CD4-positive, alpha-beta T cell (primary cell): ENCODE measurements at regions not wholly inside any gene's neighbourhood (a gene's known extent, or its start where the extent isn't known, plus 50 kb on each side); places are given as distances from the start of the nearest gene placed in this dataset.

Experiments used
- ATAC-seq: fragments of 200-7000 bp; cut with Tn5 transposase; one replicate; pipeline ENCODE4 v1.10.0; 2022; ENCODE audit warnings: mild to moderate bottlenecking; ENCODE audit not compliant: poor library complexity
- CTCF ChIA-PET: fragments of 350-600 bp; sonication (Branson Sonifier 250); formaldehyde crosslinking; loops from one replicate; lab custom pipeline; 2021; ENCODE audit warnings: antibody characterized with exemption, inconsistent platforms; lab: Charles Lee
- POLR2A ChIA-PET: fragments of 350-600 bp; sonication (Branson Sonifier 250); formaldehyde crosslinking; loops from one replicate; lab custom pipeline; 2021; ENCODE audit warnings: antibody characterized with exemption, inconsistent platforms; lab: Charles Lee
- DNase-seq, 14 experiments: peaks; one replicate each; pipeline ENCODE4 v3.0.0-alpha.2; 2013 to 2020; ENCODE audit warnings: mixed read lengths in 2 of 14
- H3K27ac ChIP-seq, 2 donors: one replicate each; pipeline versions ENCODE4 v1.5.1 to v1.7.0; 2013; ENCODE audit warnings: low read length in 2 of 2, low read depth in 1 of 2, mild to moderate bottlenecking in 1 of 2
- H3K27me3 ChIP-seq, 2 experiments: 1 replicate in 1 of 2; 2 replicates in 1 of 2; pipeline versions ENCODE4 v1.6.1 to v1.7.0; 2013; ENCODE audit warnings: low read length in 2 of 2, control low read depth in 1 of 2, mild to moderate bottlenecking in 1 of 2, moderate library complexity in 1 of 2; ENCODE audit not compliant: insufficient read depth in 2 of 2, control insufficient read depth in 1 of 2
- H3K36me3 ChIP-seq: one replicate; pipeline ENCODE4 v1.6.1; 2013; ENCODE audit warnings: low read length, control low read depth; ENCODE audit not compliant: insufficient read depth
- H3K4me1 ChIP-seq: one replicate; pipeline ENCODE4 v1.6.1; 2013; ENCODE audit warnings: low read length, control low read depth; ENCODE audit not compliant: insufficient read depth
- H3K4me3 ChIP-seq: one replicate; pipeline ENCODE4 v1.5.1; 2013; ENCODE audit warnings: mild to moderate bottlenecking, low read length, moderate library complexity
- H3K9me3 ChIP-seq, 2 experiments: 1 replicate in 1 of 2; 2 replicates in 1 of 2; pipeline versions ENCODE4 v1.6.1 to v1.7.0; 2013; ENCODE audit warnings: low read length in 2 of 2, mild to moderate bottlenecking in 2 of 2, control low read depth in 1 of 2, moderate library complexity in 1 of 2; ENCODE audit not compliant: control insufficient read depth in 1 of 2, insufficient read depth in 1 of 2
- H3K27ac Mint-ChIP-seq: one replicate; pipeline ENCODE4 v1.8.0; 2020; ENCODE audit warnings: mixed read lengths
- H3K27me3 Mint-ChIP-seq: one replicate; pipeline ENCODE4 v1.8.0; 2021; ENCODE audit warnings: mixed read lengths
- H3K36me3 Mint-ChIP-seq: one replicate; pipeline ENCODE4 v1.8.0; 2021; ENCODE audit warnings: low read depth, mixed read lengths
- H3K4me1 Mint-ChIP-seq: one replicate; pipeline ENCODE4 v1.8.0; 2021; ENCODE audit warnings: low read depth, mixed read lengths
- H3K4me3 Mint-ChIP-seq: one replicate; pipeline ENCODE4 v1.8.0; 2020; ENCODE audit warnings: mild to moderate bottlenecking, mixed read lengths
- H3K9me3 Mint-ChIP-seq: one replicate; pipeline ENCODE4 v1.8.0; 2020; ENCODE audit warnings: mixed read lengths
- intact Hi-C, 2 experiments: fragments of 100-400 bp; cut with DNase I in 1 of 2; cut with micrococcal nuclease in 1 of 2; formaldehyde crosslinking; loops; one replicate each; pipeline versions ENCODE4 v1.15.1 to v1.9.0; 2023 to 2025; cut with DNase I, micrococcal nuclease
- TF ChIP-seq, protein P1 (sequence below): fragments of 200-600 bp; IDR thresholded peaks from one replicate; pipeline ENCODE4 v1.8.0; 2022; ENCODE audit warnings: antibody characterized with exemption, mild to moderate bottlenecking

DNA sequence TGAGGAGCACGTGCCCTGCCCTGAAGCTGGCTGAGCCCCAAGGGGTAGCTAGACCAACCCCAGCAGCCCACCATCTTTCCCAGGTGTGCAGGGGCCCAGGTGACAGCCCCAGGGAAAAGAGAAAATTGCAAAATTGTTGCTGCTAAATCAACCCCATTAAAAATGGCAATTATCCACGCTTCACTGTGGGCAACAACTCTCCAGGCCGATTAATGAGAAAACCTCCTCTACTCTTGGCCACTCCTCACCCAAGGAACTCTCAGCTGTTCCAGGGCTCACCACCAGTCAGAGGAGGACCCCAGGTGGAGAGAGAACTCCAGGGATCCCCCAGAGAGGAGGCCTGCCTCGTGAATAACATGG is 516.1 kb upstream of the MGMT start:
- TF ChIP-seq, protein P1, sequence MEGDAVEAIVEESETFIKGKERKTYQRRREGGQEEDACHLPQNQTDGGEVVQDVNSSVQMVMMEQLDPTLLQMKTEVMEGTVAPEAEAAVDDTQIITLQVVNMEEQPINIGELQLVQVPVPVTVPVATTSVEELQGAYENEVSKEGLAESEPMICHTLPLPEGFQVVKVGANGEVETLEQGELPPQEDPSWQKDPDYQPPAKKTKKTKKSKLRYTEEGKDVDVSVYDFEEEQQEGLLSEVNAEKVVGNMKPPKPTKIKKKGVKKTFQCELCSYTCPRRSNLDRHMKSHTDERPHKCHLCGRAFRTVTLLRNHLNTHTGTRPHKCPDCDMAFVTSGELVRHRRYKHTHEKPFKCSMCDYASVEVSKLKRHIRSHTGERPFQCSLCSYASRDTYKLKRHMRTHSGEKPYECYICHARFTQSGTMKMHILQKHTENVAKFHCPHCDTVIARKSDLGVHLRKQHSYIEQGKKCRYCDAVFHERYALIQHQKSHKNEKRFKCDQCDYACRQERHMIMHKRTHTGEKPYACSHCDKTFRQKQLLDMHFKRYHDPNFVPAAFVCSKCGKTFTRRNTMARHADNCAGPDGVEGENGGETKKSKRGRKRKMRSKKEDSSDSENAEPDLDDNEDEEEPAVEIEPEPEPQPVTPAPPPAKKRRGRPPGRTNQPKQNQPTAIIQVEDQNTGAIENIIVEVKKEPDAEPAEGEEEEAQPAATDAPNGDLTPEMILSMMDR, result no peak
- Mint-ChIP-seq H3K27ac (no peak overlapping the region), H3K4me3 (no peak overlapping the region), H3K4me1 (no peaks in the 10 kb centered on the region), H3K27me3 (no peaks in the 10 kb centered on the region), H3K9me3 (peaks cover 5% of the 10 kb centered on the region), H3K36me3 (no peaks in the 10 kb centered on the region)
- POLR2A ChIA-PET, result no interaction called here
- Histone ChIP-seq H3K36me3 (no peaks in the 10 kb centered on the region), H3K4me3 (no peak overlapping the region), H3K27me3 (no peaks in the 10 kb centered on the region), H3K27ac (no peak overlapping the region), H3K4me1 (no peaks in the 10 kb centered on the region), H3K9me3 (peaks cover 0 to 13% of the 10 kb centered on the region in 2 experiments)
- intact Hi-C loops, result no loop called here
- ATAC-seq (no peak), DNase-seq (no peak)
- CTCF ChIA-PET, result no interaction called here

DNA sequence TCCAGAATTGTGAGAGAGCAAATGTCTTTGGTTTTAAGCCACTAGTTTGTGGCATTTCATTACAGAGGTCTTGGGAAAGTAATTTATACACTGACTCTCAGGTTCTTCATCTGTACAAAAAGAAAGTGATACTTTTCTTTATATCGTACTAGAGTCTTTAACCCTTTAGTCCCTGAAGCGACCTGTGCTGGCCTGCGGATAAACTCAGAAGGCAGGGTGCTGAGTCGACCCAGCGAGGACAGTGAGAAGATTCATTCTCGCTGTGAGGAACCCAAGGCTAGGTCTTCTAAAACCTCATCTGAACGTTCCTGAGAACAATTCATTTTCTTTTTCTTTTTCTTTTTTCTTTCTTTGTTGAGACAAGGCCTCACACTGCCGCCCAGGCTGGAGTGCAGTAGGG is 514.2 kb upstream of the MGMT start:
- DNase-seq (no peak), ATAC-seq (no peak)
- POLR2A ChIA-PET, result no interaction called here
- Histone ChIP-seq H3K36me3 (no peaks in the 10 kb centered on the region), H3K27me3 (no peaks in the 10 kb centered on the region), H3K27ac (no peak overlapping the region), H3K9me3 (peaks cover 0 to 9% of the 10 kb centered on the region in 2 experiments), H3K4me3 (no peak overlapping the region), H3K4me1 (no peaks in the 10 kb centered on the region)
- Mint-ChIP-seq H3K9me3 (no peaks in the 10 kb centered on the region), H3K27me3 (no peaks in the 10 kb centered on the region), H3K36me3 (no peaks in the 10 kb centered on the region), H3K27ac (no peak overlapping the region), H3K4me3 (no peak overlapping the region), H3K4me1 (no peaks in the 10 kb centered on the region)
- CTCF ChIA-PET, result no interaction called here
- TF ChIP-seq, protein P1, result no peak
- intact Hi-C loops, result no loop called here

DNA sequence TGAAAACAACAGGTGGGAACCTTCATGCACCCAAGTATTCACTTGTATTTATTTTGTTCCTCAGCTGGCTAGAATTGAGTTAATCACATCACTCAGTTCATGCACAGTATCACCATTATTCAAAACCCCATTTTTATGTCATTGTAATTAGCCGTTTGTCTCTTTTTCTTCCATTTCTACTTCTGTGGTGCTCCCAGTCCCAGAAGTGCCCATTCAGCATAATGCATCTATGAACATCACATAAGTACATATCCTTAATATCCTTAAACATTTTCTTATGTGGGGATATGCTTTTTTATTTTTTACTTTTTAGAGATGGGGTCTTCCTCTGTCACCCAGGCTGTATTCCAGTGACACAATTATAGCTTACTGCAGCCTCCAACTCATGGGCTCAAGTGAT is 510.9 kb upstream of the MGMT start:
- Mint-ChIP-seq H3K27me3 (no peaks in the 10 kb centered on the region), H3K4me1 (no peaks in the 10 kb centered on the region), H3K4me3 (no peak overlapping the region), H3K27ac (no peak overlapping the region), H3K36me3 (no peaks in the 10 kb centered on the region), H3K9me3 (no peaks in the 10 kb centered on the region)
- Histone ChIP-seq H3K4me3 (no peak overlapping the region), H3K27ac (no peak overlapping the region), H3K36me3 (no peaks in the 10 kb centered on the region), H3K4me1 (no peaks in the 10 kb centered on the region), H3K9me3 (peaks cover 0 to 9% of the 10 kb centered on the region in 2 experiments), H3K27me3 (no peaks in the 10 kb centered on the region)
- CTCF ChIA-PET, result no interaction called here
- ATAC-seq, result no peak
- no peak for DNase-seq
- intact Hi-C loops, result no loop called here
- TF ChIP-seq, protein P1, result no peak
- POLR2A ChIA-PET, result no interaction called here
